D341Med (cell line): ENCODE measurements at regions not wholly inside any gene's neighbourhood (a gene's known extent, or its start where the extent isn't known, plus 50 kb on each side); places are given as distances from the start of the nearest gene placed in this dataset.
"Not testable (repeated sequence)": the region's sequence is repeated elsewhere in the genome, so short reads cannot be mapped to it uniquely, and the experiment has no call there.

Experiments used
- DNase-seq: peaks from one replicate; pipeline ENCODE4 v3.0.0; 2012; ENCODE audit warnings: low spot score

GRCh38 chr12:67456431-67456901 is 187.3 kb downstream of the CAND1 start:
- DNase-seq, result no peak

- no peak for DNase-seq
Observed at GRCh38 chr12:67457136-67457535, 188.0 kb downstream of the CAND1 start.

GRCh38 chr12:67457778-67458665 is 188.9 kb downstream of the CAND1 start:
- DNase-seq, result no peak

- no peak for DNase-seq
Observed at GRCh38 chr12:67459173-67459572, 189.4 kb upstream of the DYRK2 start.

- DNase-seq, result no peak
Observed at GRCh38 chr12:67459578-67459977, 189.0 kb upstream of the DYRK2 start.

- DNase-seq, result no peak
Observed at GRCh38 chr12:67460388-67460787, 188.2 kb upstream of the DYRK2 start.

GRCh38 chr12:67468549-67469245 is 179.8 kb upstream of the DYRK2 start:
- DNase-seq, result no peak

GRCh38 chr12:67469666-67470065 is 178.9 kb upstream of the DYRK2 start:
- no peak for DNase-seq

GRCh38 chr12:67471810-67472209 is 176.7 kb upstream of the DYRK2 start:
- DNase-seq, result no peak

GRCh38 chr12:67472539-67472938 is 176.0 kb upstream of the DYRK2 start:
- peak; percentile 68 for DNase-seq

- DNase-seq, result no peak
Observed at GRCh38 chr12:67474934-67475620, 173.5 kb upstream of the DYRK2 start.

GRCh38 chr12:67475725-67476124 is 172.8 kb upstream of the DYRK2 start:
- DNase-seq, result no peak

- peak; percentile 51 for DNase-seq
Observed at GRCh38 chr12:67477681-67478265, 170.8 kb upstream of the DYRK2 start.

- no peak for DNase-seq
Observed at GRCh38 chr12:67482751-67483661, 165.5 kb upstream of the DYRK2 start.

GRCh38 chr12:67483871-67484554 is 164.5 kb upstream of the DYRK2 start:
- no peak for DNase-seq

- no peak for DNase-seq
Observed at GRCh38 chr12:67484791-67485480, 163.6 kb upstream of the DYRK2 start.

- DNase-seq, result no peak
Observed at GRCh38 chr12:67486671-67487070, 161.9 kb upstream of the DYRK2 start.

GRCh38 chr12:67488349-67488748 is 160.2 kb upstream of the DYRK2 start:
- not testable (repeated sequence) for DNase-seq

- no peak for DNase-seq
Observed at GRCh38 chr12:67489007-67489406, 159.5 kb upstream of the DYRK2 start.

GRCh38 chr12:67496581-67496980 is 152.0 kb upstream of the DYRK2 start:
- no peak for DNase-seq
